ENCODE measurements at regions not wholly inside any gene's neighbourhood (a gene's known extent, or its start where the extent isn't known, plus 50 kb on each side); places are given as distances from the start of the nearest gene placed in this dataset.

- Histone ChIP-seq H3K4me1 (ENCODE audit: insufficient read depth, low read length) (no peaks in the 10 kb centered on the region), H3K79me2 (ENCODE audit: insufficient read depth, low read length) (no peaks in the 10 kb centered on the region), H3K9me3 (ENCODE audit: low read depth, low read length) (peaks cover 2% of the 10 kb centered on the region), H3K36me3 (ENCODE audit: insufficient read depth, low read length) (no peaks in the 10 kb centered on the region), H3K4me3 (ENCODE audit: insufficient read depth, low read length) (no peak overlapping the region), H3K27me3 (ENCODE audit: insufficient read depth, low read length) (no peaks in the 10 kb centered on the region), H4K20me1 (ENCODE audit: insufficient read depth, low read length) (no peaks in the 10 kb centered on the region), H3K4me2 (ENCODE audit: insufficient read depth, low read length) (no peak overlapping the region), H3K27ac (ENCODE audit: low read depth, low read length) (no peak overlapping the region), H2AFZ (ENCODE audit: low read length) (no peak overlapping the region)
- DNase-seq (ENCODE audit: insufficient read length, low spot score, missing footprints), result no peak
- TF ChIP-seq, protein P1, sequence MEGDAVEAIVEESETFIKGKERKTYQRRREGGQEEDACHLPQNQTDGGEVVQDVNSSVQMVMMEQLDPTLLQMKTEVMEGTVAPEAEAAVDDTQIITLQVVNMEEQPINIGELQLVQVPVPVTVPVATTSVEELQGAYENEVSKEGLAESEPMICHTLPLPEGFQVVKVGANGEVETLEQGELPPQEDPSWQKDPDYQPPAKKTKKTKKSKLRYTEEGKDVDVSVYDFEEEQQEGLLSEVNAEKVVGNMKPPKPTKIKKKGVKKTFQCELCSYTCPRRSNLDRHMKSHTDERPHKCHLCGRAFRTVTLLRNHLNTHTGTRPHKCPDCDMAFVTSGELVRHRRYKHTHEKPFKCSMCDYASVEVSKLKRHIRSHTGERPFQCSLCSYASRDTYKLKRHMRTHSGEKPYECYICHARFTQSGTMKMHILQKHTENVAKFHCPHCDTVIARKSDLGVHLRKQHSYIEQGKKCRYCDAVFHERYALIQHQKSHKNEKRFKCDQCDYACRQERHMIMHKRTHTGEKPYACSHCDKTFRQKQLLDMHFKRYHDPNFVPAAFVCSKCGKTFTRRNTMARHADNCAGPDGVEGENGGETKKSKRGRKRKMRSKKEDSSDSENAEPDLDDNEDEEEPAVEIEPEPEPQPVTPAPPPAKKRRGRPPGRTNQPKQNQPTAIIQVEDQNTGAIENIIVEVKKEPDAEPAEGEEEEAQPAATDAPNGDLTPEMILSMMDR (IDR thresholded peaks at IDR 0.05; ENCODE audit: extremely low read depth, low read depth, low read length), result no peak
Measured at GRCh38 chr7:49635800-49636199, 137.6 kb upstream of the VWC2 start.

DNA sequence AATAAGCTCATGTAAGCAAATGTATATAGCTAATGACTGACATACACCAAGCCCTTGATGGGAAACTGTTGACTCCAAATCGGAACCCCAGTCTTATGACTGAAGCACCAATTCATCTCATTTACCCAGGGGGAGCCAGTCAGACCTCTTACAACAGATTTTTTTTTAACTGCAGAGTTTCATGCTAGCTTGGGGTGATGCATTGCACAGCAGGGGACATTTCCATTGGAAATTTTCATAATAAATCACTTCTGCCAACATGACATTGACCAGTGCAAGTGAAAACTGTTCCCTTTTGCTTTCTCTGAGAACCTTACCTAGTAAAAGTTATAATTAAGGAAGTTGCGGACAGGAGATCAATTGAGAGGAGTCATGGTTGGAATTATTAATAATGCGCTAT is 137.0 kb upstream of the VWC2 start:
- Histone ChIP-seq H3K4me1 (ENCODE audit: insufficient read depth, low read length) (no peaks in the 10 kb centered on the region), H3K79me2 (ENCODE audit: insufficient read depth, low read length) (no peaks in the 10 kb centered on the region), H4K20me1 (ENCODE audit: insufficient read depth, low read length) (no peaks in the 10 kb centered on the region), H2AFZ (ENCODE audit: low read length) (no peak overlapping the region), H3K9me3 (ENCODE audit: low read depth, low read length) (peaks cover 2% of the 10 kb centered on the region), H3K4me2 (ENCODE audit: insufficient read depth, low read length) (no peak overlapping the region), H3K36me3 (ENCODE audit: insufficient read depth, low read length) (no peaks in the 10 kb centered on the region), H3K4me3 (ENCODE audit: insufficient read depth, low read length) (no peak overlapping the region), H3K27ac (ENCODE audit: low read depth, low read length) (no peak overlapping the region), H3K27me3 (ENCODE audit: insufficient read depth, low read length) (no peaks in the 10 kb centered on the region)
- TF ChIP-seq, protein P1 (IDR thresholded peaks at IDR 0.05; ENCODE audit: extremely low read depth, low read depth, low read length), result no peak
- no peak for DNase-seq (ENCODE audit: insufficient read length, low spot score, missing footprints)

DNA sequence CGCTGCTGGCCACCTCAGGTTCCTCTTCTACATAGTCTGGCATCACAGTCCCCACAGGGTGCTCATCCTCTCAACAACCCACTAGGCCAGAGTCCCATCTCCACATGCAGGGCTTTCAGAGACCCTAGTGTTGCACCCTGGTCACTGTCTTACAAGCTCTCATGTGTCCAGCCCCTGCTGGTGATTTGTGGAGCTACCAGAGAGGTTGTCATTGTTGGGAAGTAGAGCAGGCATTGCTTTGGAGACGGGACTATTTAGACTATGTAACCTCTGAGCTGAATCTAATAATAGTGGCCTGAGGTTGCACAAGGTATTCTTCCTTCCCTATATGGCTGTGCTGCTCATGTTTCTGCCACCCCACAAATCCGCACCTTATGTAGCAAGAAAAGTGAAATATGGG is 135.3 kb upstream of the VWC2 start:
- H3K9me3 ChIP-seq (ENCODE audit: low read depth, low read length), result peaks cover 2% of the 10 kb centered on the region
- no peak overlapping the region for H3K27ac ChIP-seq (ENCODE audit: low read depth, low read length)
- no peaks in the 10 kb centered on the region for H3K79me2 ChIP-seq (ENCODE audit: insufficient read depth, low read length)
- no peak overlapping the region for H3K4me3 ChIP-seq (ENCODE audit: insufficient read depth, low read length)
- DNase-seq (ENCODE audit: insufficient read length, low spot score, missing footprints), result no peak
- no peaks in the 10 kb centered on the region for H4K20me1 ChIP-seq (ENCODE audit: insufficient read depth, low read length)
- H2AFZ ChIP-seq (ENCODE audit: low read length), result no peak overlapping the region
- no peaks in the 10 kb centered on the region for H3K36me3 ChIP-seq (ENCODE audit: insufficient read depth, low read length)
- TF ChIP-seq, protein P1 (IDR thresholded peaks at IDR 0.05; ENCODE audit: extremely low read depth, low read depth, low read length), result no peak
- H3K27me3 ChIP-seq (ENCODE audit: insufficient read depth, low read length), result no peaks in the 10 kb centered on the region
- H3K4me2 ChIP-seq (ENCODE audit: insufficient read depth, low read length), result no peak overlapping the region
- H3K4me1 ChIP-seq (ENCODE audit: insufficient read depth, low read length), result no peaks in the 10 kb centered on the region

GRCh38 chr7:49639068-49639593 is 134.3 kb upstream of the VWC2 start:
- Histone ChIP-seq H4K20me1 (ENCODE audit: insufficient read depth, low read length) (no peaks in the 10 kb centered on the region), H3K4me2 (ENCODE audit: insufficient read depth, low read length) (no peak overlapping the region), H3K27ac (ENCODE audit: low read depth, low read length) (no peak overlapping the region), H3K9me3 (ENCODE audit: low read depth, low read length) (peaks cover 2% of the 10 kb centered on the region), H3K4me3 (ENCODE audit: insufficient read depth, low read length) (no peak overlapping the region), H3K27me3 (ENCODE audit: insufficient read depth, low read length) (no peaks in the 10 kb centered on the region), H3K79me2 (ENCODE audit: insufficient read depth, low read length) (no peaks in the 10 kb centered on the region), H3K4me1 (ENCODE audit: insufficient read depth, low read length) (no peaks in the 10 kb centered on the region), H2AFZ (ENCODE audit: low read length) (no peak overlapping the region), H3K36me3 (ENCODE audit: insufficient read depth, low read length) (no peaks in the 10 kb centered on the region)
- DNase-seq (ENCODE audit: insufficient read length, low spot score, missing footprints), result no peak
- TF ChIP-seq, protein P1 (IDR thresholded peaks at IDR 0.05; ENCODE audit: extremely low read depth, low read depth, low read length), result no peak
